C4-2B (cell line): ENCODE measurements at regions not wholly inside any gene's neighbourhood (a gene's known extent, or its start where the extent isn't known, plus 50 kb on each side); places are given as distances from the start of the nearest gene placed in this dataset.
"Not testable (repeated sequence)": the region's sequence is repeated elsewhere in the genome, so short reads cannot be mapped to it uniquely, and the experiment has no call there.

Experiments used
- H3K27ac ChIP-seq: fragments of 450-650 bp; 2 replicates; pipeline ENCODE4 v1.5.1; 2017
- CTCF ChIP-seq: fragments of 450-650 bp; conservative IDR thresholded peaks from 2 replicates; pipeline ENCODE4 v1.5.1; 2017; ENCODE audit warnings: mild to moderate bottlenecking
- ZFX ChIP-seq: fragments of 450-650 bp; IDR thresholded peaks from 2 replicates; pipeline ENCODE4 v1.6.1; 2017

GRCh38 chr7:35874886-35875285 is 74.0 kb downstream of the SEPTIN7 start:
- TF ChIP-seq ZFX, result no peak
- no peak for TF ChIP-seq CTCF
- no peak overlapping the region for H3K27ac ChIP-seq

DNA sequence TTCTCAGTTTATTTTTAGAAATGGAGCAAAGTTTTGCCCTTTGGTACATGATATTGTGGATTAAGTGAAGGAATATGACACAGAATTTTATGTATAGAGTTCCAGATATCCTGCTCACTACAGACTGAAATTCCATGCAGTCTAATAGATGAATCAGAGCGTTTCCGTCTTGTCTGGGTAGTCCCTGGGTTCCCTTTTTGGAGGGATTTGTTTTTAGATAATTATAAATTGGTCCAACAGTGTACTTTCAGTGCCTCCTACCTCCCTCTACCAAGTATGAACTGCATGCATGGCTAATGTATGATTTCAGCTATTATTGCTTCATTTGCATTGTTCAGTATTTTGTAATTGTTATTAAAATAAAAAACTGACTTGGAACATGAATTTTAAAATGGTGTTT is 74.4 kb downstream of the SEPTIN7 start:
- no peak overlapping the region for H3K27ac ChIP-seq

GRCh38 chr7:35878351-35878750 is 77.5 kb downstream of the SEPTIN7 start:
- no peak for TF ChIP-seq CTCF
- no peak for TF ChIP-seq ZFX
- H3K27ac ChIP-seq, result no peak overlapping the region

More for the DNA sequence above, 74.4 kb downstream of the SEPTIN7 start:
- TF ChIP-seq CTCF, result no peak
- TF ChIP-seq ZFX, result no peak

DNA sequence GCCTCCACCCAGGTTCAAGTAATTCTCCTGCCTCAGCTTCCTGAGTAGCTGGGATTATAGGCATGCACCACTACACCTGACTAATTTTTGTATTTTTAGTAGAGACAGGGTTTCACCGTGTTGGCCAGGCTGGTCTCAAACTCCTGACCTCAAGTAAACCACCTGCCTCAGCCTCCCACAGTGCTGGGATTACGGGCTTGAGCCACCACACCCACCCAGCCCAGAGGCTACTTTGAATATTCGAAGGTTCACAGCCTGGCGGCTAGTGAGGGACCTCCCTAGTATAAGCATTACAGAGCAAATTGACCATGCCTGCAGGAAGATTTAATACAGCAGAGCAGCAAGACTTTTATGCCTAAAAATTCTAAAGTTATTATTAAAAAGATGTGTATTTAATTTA is 86.6 kb downstream of the SEPTIN7 start:
- not testable (repeated sequence) for H3K27ac ChIP-seq

GRCh38 chr7:35889001-35889400 is 88.1 kb downstream of the SEPTIN7 start:
- TF ChIP-seq ZFX (no peak), CTCF (no peak)
- no peak overlapping the region for H3K27ac ChIP-seq

DNA sequence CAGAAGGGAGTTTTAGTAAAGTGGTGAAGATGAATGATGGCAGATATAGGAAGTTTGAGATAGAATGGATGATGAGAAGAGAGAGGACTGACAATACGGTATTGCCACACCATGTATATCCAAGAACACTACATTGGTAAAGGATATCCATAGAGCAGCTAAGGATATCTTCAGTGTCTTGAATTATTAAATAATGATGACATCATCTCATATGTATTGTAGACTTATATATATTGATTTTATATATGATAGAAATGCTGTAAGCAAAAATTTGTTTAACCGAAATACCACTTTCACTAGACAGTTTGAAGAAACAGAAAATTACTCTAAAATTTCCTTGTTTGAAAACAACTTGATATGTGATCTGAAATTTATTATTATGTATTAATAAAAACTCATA is 89.0 kb downstream of the SEPTIN7 start:
- H3K27ac ChIP-seq, result no peak overlapping the region
- TF ChIP-seq CTCF (no peak), ZFX (no peak)

- TF ChIP-seq CTCF, result no peak
- no peak for TF ChIP-seq ZFX
- H3K27ac ChIP-seq, result no peak overlapping the region
Measured at GRCh38 chr7:35891004-35891830, 90.4 kb downstream of the SEPTIN7 start.

DNA sequence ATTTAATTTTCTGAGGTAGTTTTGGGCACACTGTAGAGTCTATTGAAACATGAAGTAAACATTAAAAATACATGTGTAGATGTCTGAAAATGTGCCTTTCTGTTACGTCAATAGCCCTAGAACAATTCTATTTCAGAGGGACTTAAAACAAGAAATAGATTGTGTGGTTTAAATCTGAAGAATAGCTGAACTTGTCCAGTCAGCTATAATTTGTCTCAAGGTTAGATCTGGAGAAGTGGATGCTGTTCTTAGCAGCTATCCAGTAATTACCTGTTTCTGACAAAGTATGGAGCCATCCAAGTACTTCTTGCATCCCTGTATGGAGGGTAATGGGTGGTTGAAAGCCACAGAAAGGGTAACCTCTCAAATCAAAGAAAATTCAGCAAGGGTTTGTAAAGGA is 92.8 kb downstream of the SEPTIN7 start:
- TF ChIP-seq ZFX (no peak), CTCF (no peak)
- no peak overlapping the region for H3K27ac ChIP-seq
